ENCODE measurements at regions not wholly inside any gene's neighbourhood (a gene's known extent, or its start where the extent isn't known, plus 50 kb on each side); places are given as distances from the start of the nearest gene placed in this dataset.
"Not testable (repeated sequence)": the region's sequence is repeated elsewhere in the genome, so short reads cannot be mapped to it uniquely, and the experiment has no call there.

GRCh38 chr6:86175149-86175548, 532.5 kb upstream of the SYNCRIP start:
- in situ Hi-C loops (cut with MboI; ENCODE audit: low pct_unique_long_range_greater_than_20kb, low sequenced_read_pairs, unreplicated experiment) = loop anchor here (25.0 kb wide), 1 partner anchor 263 kb away; no protein-coding TSS in a partner anchor
- TF ChIP-seq CTCF (IDR thresholded peaks at IDR 0.05; ENCODE audit: extremely low read depth, insufficient read depth, missing control alignments) = peak; percentile 39
- not testable (repeated sequence) for DNase-seq (ENCODE audit: low spot score)

- in situ Hi-C loops (cut with MboI; ENCODE audit: low pct_unique_long_range_greater_than_20kb, low sequenced_read_pairs, unreplicated experiment) = no loop called here
- DNase-seq (ENCODE audit: low spot score) = no peak
- TF ChIP-seq CTCF (IDR thresholded peaks at IDR 0.05; ENCODE audit: extremely low read depth, insufficient read depth, missing control alignments) = no peak
Observed at GRCh38 chr6:86154852-86155251, 512.2 kb upstream of the SYNCRIP start.

- DNase-seq (ENCODE audit: low spot score) = no peak
- in situ Hi-C loops (cut with MboI; ENCODE audit: low pct_unique_long_range_greater_than_20kb, low sequenced_read_pairs, unreplicated experiment) = no loop called here
- TF ChIP-seq CTCF (IDR thresholded peaks at IDR 0.05; ENCODE audit: extremely low read depth, insufficient read depth, missing control alignments) = no peak
Observed at GRCh38 chr6:86153521-86153920, 510.8 kb upstream of the SYNCRIP start.

GRCh38 chr6:86152546-86152945, 509.9 kb upstream of the SYNCRIP start:
- no peak for DNase-seq (ENCODE audit: low spot score)
- no peak for TF ChIP-seq CTCF (IDR thresholded peaks at IDR 0.05; ENCODE audit: extremely low read depth, insufficient read depth, missing control alignments)
- in situ Hi-C loops (cut with MboI; ENCODE audit: low pct_unique_long_range_greater_than_20kb, low sequenced_read_pairs, unreplicated experiment) = no loop called here

- TF ChIP-seq CTCF (IDR thresholded peaks at IDR 0.05; ENCODE audit: extremely low read depth, insufficient read depth, missing control alignments) = no peak
- DNase-seq (ENCODE audit: low spot score) = no peak
- in situ Hi-C loops (cut with MboI; ENCODE audit: low pct_unique_long_range_greater_than_20kb, low sequenced_read_pairs, unreplicated experiment) = no loop called here
Observed at GRCh38 chr6:86148586-86148985, 505.9 kb upstream of the SYNCRIP start.

GRCh38 chr6:86147859-86148258, 505.2 kb upstream of the SYNCRIP start:
- in situ Hi-C loops (cut with MboI; ENCODE audit: low pct_unique_long_range_greater_than_20kb, low sequenced_read_pairs, unreplicated experiment) = no loop called here
- TF ChIP-seq CTCF (IDR thresholded peaks at IDR 0.05; ENCODE audit: extremely low read depth, insufficient read depth, missing control alignments) = no peak

GRCh38 chr6:86147311-86147710, 504.6 kb upstream of the SYNCRIP start:
- TF ChIP-seq CTCF (IDR thresholded peaks at IDR 0.05; ENCODE audit: extremely low read depth, insufficient read depth, missing control alignments) = no peak
- in situ Hi-C loops (cut with MboI; ENCODE audit: low pct_unique_long_range_greater_than_20kb, low sequenced_read_pairs, unreplicated experiment) = no loop called here
- no peak for DNase-seq (ENCODE audit: low spot score)

More at GRCh38 chr6:86147859-86148258, 505.2 kb upstream of the SYNCRIP start:
- no peak for DNase-seq (ENCODE audit: low spot score)

- in situ Hi-C loops (cut with MboI; ENCODE audit: low pct_unique_long_range_greater_than_20kb, low sequenced_read_pairs, unreplicated experiment); DNase-seq (ENCODE audit: low spot score): not testable (repeated sequence)
Observed at GRCh38 chr6:86146751-86147150, 504.1 kb upstream of the SYNCRIP start.
